Body of pancreas (tissue), 4 donors: ENCODE measurements at regions not wholly inside any gene's neighbourhood (a gene's known extent, or its start where the extent isn't known, plus 50 kb on each side); places are given as distances from the start of the nearest gene placed in this dataset.

ENCODE experiments used
- ATAC-seq: fragments of 150-250 bp; one replicate; pipeline ENCODE4 v1.9.1; 2016
- DNase-seq, 4 donors: peaks; one replicate each; pipeline ENCODE4 v3.0.0-alpha.2; 2019
- H3K27ac ChIP-seq, 4 donors: fragments of 200-600 bp; sonication (generic); 1 replicate in 3 of 4; 2 replicates in 1 of 4; pipeline versions ENCODE4 v1.5.1 to v1.6.1; 2016 to 2019; ENCODE audit warnings: mild to moderate bottlenecking in 1 of 4, mixed read lengths in 1 of 4, moderate library complexity in 1 of 4
- H3K27me3 ChIP-seq, 2 donors: fragments of 200-600 bp; sonication (generic); one replicate each; pipeline ENCODE4 v1.6.0; 2016; ENCODE audit warnings: mild to moderate bottlenecking in 1 of 2
- H3K36me3 ChIP-seq, 2 donors: fragments of 200-600 bp; sonication (generic); replicated peaks in 1 of 2; 2 replicates each; pipeline ENCODE4 v1.5.1; 2016; ENCODE audit warnings: low read depth in 2 of 2; ENCODE audit not compliant: insufficient read depth in 1 of 2
- H3K4me1 ChIP-seq: fragments of 200-600 bp; sonication (generic); one replicate; pipeline ENCODE4 v1.6.0; 2016
- H3K4me3 ChIP-seq, 2 donors: fragments of 200-600 bp; sonication (generic); 1 replicate in 1 of 2; 2 replicates in 1 of 2; pipeline ENCODE4 v1.5.1; 2016 to 2019
- H3K9me3 ChIP-seq, 3 donors: fragments of 200-600 bp; sonication (generic); 1 replicate in 2 of 3; 2 replicates in 1 of 3; pipeline ENCODE4 v1.5.1; 2016
- POLR2A ChIP-seq, 3 donors: fragments of 450-650 bp; IDR thresholded peaks; one replicate each; pipeline ENCODE4 v1.6.1; 2016; ENCODE audit warnings: antibody characterized with exemption in 3 of 3, mild to moderate bottlenecking in 2 of 3
- WGBS, 2 donors: methylation state at CpG; one replicate each; pipeline ENCODE4 v1.1.5; 2017; 5-methylcytosine and 5-hydroxymethylcytosine counted together
- intact Hi-C: fragments of 100-400 bp; cut with DNase I; formaldehyde crosslinking; loops from one replicate; pipeline ENCODE4 v1.15.1; 2023
- TF ChIP-seq, protein P1 (sequence below), 7 experiments: fragments of 450-650 bp in 4 of 7; fragments of 200-600 bp in 3 of 7; sonication (generic) in 3 of 7; IDR thresholded peaks; one replicate each; pipeline ENCODE4 v1.5.1; 2016 to 2019; ENCODE audit warnings: antibody characterized with exemption in 7 of 7

GRCh38 chr2:194252127-194252526, 1404.9 kb upstream of the SLC39A10 start:
- no peak overlapping the region for H3K27ac ChIP-seq
- no peak for ATAC-seq
- H3K4me1 ChIP-seq, result no peaks in the 10 kb centered on the region
- DNase-seq, result no peak
- intact Hi-C loops, result no loop called here
- H3K36me3 ChIP-seq, result no peaks in the 10 kb centered on the region
- WGBS, 2 donors, result 62 to 73% methylated on average over 2 of the region's 2 CpGs
- no peaks in the 10 kb centered on the region for H3K9me3 ChIP-seq
- no peak overlapping the region for H3K4me3 ChIP-seq
- TF ChIP-seq POLR2A (IDR thresholded peaks at IDR 0.05), result no peak
- TF ChIP-seq, protein P1, sequence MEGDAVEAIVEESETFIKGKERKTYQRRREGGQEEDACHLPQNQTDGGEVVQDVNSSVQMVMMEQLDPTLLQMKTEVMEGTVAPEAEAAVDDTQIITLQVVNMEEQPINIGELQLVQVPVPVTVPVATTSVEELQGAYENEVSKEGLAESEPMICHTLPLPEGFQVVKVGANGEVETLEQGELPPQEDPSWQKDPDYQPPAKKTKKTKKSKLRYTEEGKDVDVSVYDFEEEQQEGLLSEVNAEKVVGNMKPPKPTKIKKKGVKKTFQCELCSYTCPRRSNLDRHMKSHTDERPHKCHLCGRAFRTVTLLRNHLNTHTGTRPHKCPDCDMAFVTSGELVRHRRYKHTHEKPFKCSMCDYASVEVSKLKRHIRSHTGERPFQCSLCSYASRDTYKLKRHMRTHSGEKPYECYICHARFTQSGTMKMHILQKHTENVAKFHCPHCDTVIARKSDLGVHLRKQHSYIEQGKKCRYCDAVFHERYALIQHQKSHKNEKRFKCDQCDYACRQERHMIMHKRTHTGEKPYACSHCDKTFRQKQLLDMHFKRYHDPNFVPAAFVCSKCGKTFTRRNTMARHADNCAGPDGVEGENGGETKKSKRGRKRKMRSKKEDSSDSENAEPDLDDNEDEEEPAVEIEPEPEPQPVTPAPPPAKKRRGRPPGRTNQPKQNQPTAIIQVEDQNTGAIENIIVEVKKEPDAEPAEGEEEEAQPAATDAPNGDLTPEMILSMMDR (IDR thresholded peaks at IDR 0.05), result no peak
- H3K27me3 ChIP-seq, result no peaks in the 10 kb centered on the region

DNA sequence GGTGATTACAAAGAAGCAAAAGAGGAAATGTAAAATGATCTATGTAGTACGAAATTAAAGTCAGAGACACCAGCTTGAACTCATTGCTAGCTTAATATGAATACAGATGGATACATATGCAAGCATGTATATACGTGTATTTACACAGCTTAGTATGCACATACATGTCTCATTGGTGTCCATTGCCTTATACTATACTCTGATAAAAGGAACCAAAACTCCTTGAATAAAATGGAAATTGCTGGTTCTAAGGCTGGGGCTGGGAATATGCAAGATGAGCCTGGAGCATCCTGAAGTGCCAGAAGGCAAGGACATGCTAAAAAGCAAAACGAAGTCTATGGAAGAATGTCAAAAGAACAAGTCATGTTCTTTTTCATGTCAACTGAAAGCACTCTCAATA, 1424.4 kb upstream of the SLC39A10 start:
- TF ChIP-seq, protein P1 (IDR thresholded peaks at IDR 0.05), result no peak
- no peak for TF ChIP-seq POLR2A (IDR thresholded peaks at IDR 0.05)
- Histone ChIP-seq H3K4me3 (no peak overlapping the region), H3K4me1 (no peaks in the 10 kb centered on the region), H3K9me3 (no peaks in the 10 kb centered on the region), H3K36me3 (no peaks in the 10 kb centered on the region), H3K27me3 (no peaks in the 10 kb centered on the region), H3K27ac (no peak overlapping the region)
- intact Hi-C loops, result no loop called here
- 42 to 48% methylated on average over 3 of the region's 3 CpGs for WGBS, 2 donors
- DNase-seq (no peak), ATAC-seq (no peak)

GRCh38 chr2:194223218-194223617, 1433.8 kb upstream of the SLC39A10 start:
- ATAC-seq, result no peak
- no peak for TF ChIP-seq POLR2A (IDR thresholded peaks at IDR 0.05)
- TF ChIP-seq, protein P1 (IDR thresholded peaks at IDR 0.05), result no peak
- 15 to 19% methylated on average over 1 of the region's 1 CpG for WGBS, 2 donors
- Histone ChIP-seq H3K27me3 (no peaks in the 10 kb centered on the region), H3K4me3 (no peak overlapping the region), H3K9me3 (no peaks in the 10 kb centered on the region), H3K27ac (no peak overlapping the region), H3K4me1 (no peaks in the 10 kb centered on the region), H3K36me3 (no peaks in the 10 kb centered on the region)
- DNase-seq, result no peak
- intact Hi-C loops, result no loop called here

- no peaks in the 10 kb centered on the region for H3K9me3 ChIP-seq
- H3K4me3 ChIP-seq, result no peak overlapping the region
- intact Hi-C loops, result no loop called here
- TF ChIP-seq, protein P1 (IDR thresholded peaks at IDR 0.05), result no peak
- no peak for TF ChIP-seq POLR2A (IDR thresholded peaks at IDR 0.05)
- DNase-seq, result no peak
- H3K36me3 ChIP-seq, result no peaks in the 10 kb centered on the region
- no peaks in the 10 kb centered on the region for H3K27me3 ChIP-seq
- H3K4me1 ChIP-seq, result no peaks in the 10 kb centered on the region
- no peak overlapping the region for H3K27ac ChIP-seq
- ATAC-seq, result no peak
These were observed 1442.8 kb upstream of the SLC39A10 start for GRCh38 chr2:194214192-194214591.

- ATAC-seq, result no peak
- TF ChIP-seq POLR2A (IDR thresholded peaks at IDR 0.05), result no peak
- TF ChIP-seq, protein P1 (IDR thresholded peaks at IDR 0.05), result no peak
- Histone ChIP-seq H3K36me3 (no peaks in the 10 kb centered on the region), H3K9me3 (no peaks in the 10 kb centered on the region), H3K27me3 (no peaks in the 10 kb centered on the region), H3K4me1 (no peaks in the 10 kb centered on the region), H3K4me3 (no peak overlapping the region), H3K27ac (no peak overlapping the region)
- no peak for DNase-seq
- intact Hi-C loops, result no loop called here
- 57 to 69% methylated on average over 5 of the region's 5 CpGs for WGBS, 2 donors
These were observed 1451.3 kb upstream of the SLC39A10 start for GRCh38 chr2:194205568-194206227.
